Left ventricle myocardium superior (tissue), 1 donor: ENCODE measurements at regions not wholly inside any gene's neighbourhood (a gene's known extent, or its start where the extent isn't known, plus 50 kb on each side); places are given as distances from the start of the nearest gene placed in this dataset.

Experiments
- ATAC-seq: fragments of 200-7000 bp; cut with Tn5 transposase; one replicate; pipeline ENCODE4 v1.9.1; 2020; ENCODE audit warnings: mild to moderate bottlenecking, moderate library complexity
- DNase-seq: peaks from one replicate; pipeline ENCODE4 v3.0.0-alpha.2; 2020
- intact Hi-C: fragments of 100-400 bp; cut with micrococcal nuclease; formaldehyde crosslinking; loops from one replicate; pipeline ENCODE4 v1.11.0; 2022
- donor health status: DM: no; HTN: yes; CAD: no; lungs with severe emphysema.

DNA sequence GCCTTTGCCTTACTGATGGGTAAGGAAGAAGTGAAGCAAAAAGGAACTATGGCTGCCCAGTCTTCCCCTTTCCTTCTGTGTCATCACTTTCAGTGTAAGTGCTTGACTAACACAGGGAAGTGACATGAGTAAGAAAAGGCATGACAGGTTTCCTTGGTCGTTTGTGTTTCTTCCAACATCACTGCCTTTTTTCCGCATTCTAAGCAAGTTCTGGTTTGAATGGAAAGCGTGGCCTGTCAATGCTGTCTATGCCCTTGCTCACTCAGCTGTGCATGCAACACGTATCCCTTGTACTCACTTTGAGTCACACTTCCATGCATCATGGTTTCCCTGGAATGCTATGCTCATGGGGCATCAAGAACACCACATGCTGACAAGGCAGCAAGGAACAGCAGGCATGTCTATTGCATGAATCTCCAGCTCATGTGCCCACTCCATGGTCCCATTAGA lies 111.8 kb downstream of the OAT start:
- intact Hi-C loops, result no loop called here
- ATAC-seq, result peak; percentile 65
- DNase-seq, result no peak

DNA sequence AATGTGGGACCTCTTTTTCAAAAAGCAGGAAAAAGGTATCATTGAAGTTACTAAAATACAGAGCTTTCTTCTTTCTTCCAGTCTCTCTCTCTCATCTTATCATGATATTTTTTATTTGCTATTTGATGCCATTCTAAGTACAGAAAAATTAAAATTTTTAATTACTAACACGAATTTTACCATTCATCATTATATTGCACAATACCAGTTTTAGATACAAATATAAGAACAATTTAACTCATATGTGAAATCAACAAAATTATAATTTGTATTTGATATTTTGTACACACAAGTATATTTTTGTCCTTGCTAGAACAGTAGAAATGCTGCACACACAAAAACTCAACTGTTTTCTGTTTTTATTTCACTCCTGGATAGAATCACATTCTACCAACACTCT lies 112.2 kb downstream of the OAT start:
- DNase-seq, result no peak
- intact Hi-C loops, result no loop called here
- ATAC-seq, result no peak

DNA sequence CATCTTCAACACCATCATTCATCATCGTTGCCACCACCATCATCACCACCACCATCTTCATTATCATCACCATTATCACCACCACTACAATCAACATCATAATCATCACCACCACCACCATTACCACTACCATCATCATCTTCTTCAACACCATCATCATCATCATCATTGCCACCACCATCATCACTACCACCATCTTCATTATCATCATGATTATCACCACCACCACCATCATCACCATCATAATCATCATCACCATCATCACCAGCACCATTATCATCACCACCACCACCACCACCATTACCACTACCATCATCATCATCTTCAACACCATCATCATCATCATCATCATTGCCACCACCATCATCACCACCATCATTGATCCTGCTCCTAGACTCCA lies 112.7 kb downstream of the OAT start:
- intact Hi-C loops, result no loop called here
- no peak for ATAC-seq
- DNase-seq, result no peak

DNA sequence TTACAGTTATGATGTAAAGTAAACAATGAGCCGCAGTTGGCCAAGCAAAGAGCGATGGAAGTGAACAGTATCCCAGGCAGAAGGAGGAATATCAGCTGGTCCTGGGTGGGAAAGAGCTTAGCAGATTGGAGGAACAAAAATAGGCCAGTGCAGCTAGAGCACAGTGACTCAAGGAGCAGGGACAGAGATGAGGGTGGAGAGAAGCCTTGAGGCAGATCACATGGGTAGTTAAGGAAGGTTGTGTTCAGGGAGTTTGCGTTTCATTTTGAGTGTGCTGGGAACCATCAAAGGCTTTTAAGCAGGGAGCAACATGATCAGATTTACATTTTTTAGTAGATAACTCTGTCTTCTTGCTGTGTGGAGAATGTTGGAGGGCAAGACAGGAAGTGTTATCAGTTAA lies 113.6 kb downstream of the OAT start:
- no peak for DNase-seq
- intact Hi-C loops, result no loop called here
- no peak for ATAC-seq

DNA sequence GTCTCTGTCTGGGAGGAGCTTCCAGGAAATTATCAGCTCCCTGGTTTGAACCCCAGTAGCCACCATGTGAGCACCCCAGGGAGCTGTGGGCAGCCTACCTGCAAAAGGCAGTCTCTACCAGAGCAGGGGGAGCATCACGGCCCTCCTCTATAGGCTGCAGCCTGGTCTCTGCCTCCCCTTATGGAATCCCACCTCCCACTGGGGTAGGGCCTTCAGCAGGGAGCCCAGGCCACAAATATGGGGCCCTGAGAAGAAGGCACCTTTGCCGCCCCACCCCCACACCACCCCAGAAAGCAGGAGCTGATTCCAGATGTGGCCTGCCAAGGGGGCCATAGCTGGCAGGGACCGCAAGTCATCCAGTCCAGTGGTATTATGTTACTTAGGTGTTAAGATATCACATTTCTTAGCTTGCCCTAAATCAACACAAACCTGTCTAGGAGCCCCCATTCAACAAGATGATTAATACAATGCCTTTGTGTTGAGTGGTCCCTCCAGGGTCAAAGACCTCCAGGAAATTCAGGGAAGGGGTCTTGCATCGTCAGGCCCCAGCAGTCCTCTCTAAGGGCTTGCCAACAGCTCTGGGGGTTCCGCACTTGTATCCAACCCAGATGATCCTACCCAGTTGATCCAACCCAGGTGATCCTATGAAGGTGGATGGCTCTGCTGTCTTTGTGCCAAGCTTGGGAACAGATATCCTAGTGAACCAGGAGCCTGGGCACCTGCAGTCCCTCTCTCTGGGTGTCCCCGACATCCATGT lies 114.9 kb downstream of the OAT start:
- DNase-seq, result no peak
- ATAC-seq, result no peak
- intact Hi-C loops, result no loop called here

DNA sequence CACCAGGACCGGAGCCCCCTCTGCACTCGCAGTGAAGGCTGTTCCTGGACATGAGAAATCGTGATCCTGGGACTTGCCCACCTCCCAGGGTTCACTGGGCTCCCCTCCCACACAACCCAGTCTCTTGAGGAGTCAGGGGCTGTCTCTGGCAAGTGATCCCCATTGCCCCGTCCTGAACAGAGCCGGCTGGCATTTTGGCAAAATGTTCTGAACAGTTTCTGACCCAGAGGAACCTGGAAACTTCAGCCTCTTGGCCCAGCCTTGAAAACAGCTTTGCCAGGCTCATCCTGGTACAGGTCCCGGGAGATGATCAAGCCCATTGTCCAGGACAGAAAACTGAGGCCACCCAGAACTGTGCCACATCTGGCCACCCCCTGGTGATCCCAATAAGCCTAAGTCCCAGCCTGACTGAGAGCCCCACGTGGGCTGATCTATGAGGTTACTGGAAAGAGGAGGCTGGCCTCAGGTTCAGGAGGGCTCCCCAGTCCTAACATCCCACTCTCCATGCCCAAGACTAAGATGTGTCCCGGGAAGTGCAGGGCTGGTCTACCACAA lies 115.7 kb downstream of the OAT start:
- ATAC-seq (no peak), DNase-seq (no peak)
- intact Hi-C loops, result no loop called here

DNA sequence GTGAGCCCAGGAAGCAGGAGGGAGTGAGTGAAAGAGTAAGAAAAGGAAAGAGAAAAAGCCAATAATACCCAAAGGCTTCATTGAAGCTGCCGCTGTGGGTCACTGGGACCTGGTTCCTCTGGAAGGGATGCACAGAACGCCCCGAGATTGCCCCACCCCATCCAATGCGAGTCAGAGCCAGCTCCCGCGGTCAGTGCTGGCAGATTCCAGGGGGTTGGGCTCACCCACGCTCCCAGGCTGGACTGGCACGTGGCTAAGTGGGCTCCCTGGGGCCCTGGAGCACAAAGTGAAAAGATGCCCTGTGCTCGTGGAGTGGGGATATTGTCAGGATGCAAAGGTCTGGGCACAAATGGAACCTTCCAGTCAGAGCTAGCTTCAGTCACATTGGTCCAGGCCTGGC lies 117.0 kb downstream of the OAT start:
- ATAC-seq (no peak), DNase-seq (no peak)
- intact Hi-C loops, result no loop called here

DNA sequence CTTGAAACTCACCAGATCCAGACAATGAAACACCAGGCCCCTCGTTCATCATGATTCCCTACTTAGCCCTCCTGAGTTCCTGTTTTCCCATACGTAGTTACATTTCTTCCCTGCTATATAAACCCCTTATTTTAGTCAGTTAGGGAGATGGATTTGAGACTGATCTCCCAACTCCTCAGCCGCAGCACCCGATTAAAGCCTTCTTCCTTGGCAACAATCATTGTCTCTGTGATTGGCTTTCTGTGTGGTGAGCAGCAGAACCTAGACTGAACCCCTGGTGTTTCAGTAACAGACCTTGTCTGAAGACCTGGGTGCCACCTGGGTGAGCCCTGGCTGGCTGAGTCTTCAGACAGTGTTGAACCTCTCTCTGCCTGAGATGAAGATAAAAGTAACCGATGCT lies 118.0 kb downstream of the OAT start:
- no peak for ATAC-seq
- intact Hi-C loops, result no loop called here
- no peak for DNase-seq

DNA sequence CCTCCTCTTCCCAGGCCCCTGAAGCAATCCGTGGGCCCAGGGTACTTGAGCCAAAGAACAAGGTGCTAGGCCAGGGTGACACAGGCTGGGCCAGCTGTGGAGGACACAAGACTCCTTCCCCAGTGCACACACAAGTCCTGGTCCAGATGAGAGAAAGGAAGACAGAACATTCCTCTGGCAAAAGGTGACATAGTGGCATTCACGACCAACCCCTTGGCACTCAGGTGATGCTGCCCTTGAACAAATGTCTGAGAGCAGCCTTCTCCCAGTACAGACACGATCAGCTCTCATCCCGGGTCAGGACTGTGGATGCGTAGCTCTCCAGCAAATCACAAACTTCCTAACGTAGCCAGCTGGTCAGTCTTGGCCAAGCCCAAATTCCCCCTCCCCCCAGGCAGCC lies 118.5 kb downstream of the OAT start:
- intact Hi-C loops, result no loop called here
- DNase-seq, result no peak
- no peak for ATAC-seq

DNA sequence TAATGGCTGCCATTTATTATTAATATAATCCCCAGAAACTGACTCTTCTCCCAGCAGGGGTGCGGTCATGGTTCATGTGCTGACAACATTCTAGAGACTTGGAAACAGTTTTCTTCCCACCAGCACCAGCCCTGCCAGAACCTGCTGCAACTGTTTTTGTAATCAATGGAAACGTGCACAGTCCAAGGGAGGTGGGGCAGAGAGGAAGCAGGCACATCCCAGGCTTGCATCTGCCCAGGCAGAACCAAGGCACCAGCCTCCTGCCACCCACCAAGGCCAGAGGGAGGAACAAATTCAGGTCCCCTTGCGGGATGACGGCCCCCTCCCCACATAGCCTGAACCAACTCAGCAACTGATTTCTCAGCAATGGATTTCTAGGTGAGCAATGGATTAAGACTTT lies 119.0 kb downstream of the OAT start:
- intact Hi-C loops, result no loop called here
- ATAC-seq, result no peak
- DNase-seq, result no peak

DNA sequence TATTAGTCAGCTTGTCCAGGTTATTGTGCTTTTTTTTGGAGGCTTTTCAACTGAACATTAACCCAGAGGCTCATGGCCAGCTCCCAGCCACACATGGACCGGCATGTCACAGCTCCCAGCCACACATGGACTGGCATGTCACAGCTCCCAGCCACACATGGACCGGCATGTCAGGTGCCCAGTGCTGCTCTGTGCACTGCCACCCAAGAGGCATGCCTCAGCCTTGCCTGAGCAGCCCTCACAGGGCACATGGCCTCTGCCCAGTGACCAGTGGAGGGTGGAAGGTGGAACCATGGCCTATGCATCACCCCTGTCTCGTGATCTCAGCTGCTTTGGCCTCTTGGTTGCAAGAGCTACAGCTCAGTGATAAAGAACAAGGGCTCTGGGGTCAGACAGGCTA lies 119.8 kb downstream of the OAT start:
- ATAC-seq (no peak), DNase-seq (no peak)
- intact Hi-C loops, result no loop called here

DNA sequence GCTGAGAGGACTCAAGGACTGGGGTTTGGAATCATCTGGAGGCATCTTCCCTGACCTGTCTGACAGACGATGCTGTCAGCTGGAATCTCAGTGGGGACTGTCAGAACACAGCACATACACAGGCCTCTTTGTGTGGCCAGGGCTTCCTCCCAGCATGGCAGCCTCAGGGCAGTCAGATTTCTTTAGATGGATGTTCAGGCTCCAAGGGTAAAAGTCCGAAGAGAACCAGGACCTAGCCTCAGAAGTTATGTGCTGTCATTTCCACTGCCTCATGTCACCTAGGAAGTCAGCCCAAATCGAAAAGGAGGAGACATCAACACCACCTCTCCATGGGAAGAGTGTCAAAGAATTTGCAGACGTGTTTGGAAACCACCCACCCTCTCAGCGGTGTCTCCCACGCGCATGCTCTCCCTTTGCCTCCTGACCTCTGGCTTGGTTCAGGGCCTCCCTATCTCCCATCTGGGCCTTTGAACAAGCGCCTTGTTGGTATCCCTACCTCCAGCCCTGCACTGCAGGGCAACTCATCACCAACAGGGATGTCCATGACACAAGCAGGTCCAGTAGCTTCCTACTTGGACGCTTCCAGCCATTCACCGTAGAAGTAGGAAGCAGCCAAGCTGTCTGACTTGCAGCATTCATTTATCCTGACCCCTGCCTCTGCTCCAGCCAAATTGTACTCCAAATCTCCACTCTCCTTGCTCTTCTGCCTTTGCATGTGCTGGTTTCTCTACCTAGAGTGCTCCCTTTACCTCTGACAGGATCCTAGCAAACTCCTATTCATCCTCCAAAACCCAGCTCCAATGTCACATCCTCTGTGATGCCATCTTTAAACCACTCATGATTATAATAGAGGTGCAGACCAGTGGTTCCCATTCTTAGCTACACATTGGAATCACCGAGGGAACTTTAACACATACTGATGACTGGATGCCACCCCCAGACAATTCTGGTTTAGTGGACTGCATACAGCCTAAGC lies 121.6 kb downstream of the OAT start:
- ATAC-seq (no peak), DNase-seq (no peak)
- intact Hi-C loops, result no loop called here

DNA sequence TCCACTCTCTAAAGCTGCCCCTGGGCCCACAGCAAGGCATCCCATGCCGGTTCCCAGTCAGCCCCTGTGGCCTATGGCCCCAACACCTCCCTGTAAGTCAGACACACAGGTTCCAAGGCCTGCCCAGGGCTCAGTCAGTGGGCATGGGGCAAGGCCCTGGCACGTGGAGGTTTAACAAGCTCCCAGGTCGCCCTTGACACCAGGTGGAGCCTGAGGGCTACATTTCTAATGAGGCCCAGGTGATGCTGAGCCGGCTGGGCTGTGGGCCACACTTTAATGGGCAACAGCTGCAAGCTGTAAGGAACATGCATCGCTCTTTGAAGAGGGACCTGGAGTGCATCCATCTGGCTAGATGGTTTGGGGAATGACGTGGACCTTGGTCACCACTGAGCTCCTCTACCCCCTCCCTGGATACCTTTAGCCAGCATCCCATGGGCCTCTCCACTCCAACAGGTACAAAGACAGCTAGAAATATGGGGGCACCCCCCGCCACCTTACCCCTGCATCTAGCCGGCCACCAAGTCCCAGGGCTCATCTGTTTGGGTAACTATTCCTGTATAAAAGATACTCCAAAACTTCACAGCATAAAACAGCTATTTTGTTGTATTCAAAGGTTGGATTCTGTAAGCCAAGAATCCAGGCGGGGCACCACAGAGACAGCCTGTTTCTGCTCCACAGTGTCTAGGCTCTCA lies 122.5 kb downstream of the OAT start:
- no peak for DNase-seq
- no peak for ATAC-seq
- intact Hi-C loops, result no loop called here

DNA sequence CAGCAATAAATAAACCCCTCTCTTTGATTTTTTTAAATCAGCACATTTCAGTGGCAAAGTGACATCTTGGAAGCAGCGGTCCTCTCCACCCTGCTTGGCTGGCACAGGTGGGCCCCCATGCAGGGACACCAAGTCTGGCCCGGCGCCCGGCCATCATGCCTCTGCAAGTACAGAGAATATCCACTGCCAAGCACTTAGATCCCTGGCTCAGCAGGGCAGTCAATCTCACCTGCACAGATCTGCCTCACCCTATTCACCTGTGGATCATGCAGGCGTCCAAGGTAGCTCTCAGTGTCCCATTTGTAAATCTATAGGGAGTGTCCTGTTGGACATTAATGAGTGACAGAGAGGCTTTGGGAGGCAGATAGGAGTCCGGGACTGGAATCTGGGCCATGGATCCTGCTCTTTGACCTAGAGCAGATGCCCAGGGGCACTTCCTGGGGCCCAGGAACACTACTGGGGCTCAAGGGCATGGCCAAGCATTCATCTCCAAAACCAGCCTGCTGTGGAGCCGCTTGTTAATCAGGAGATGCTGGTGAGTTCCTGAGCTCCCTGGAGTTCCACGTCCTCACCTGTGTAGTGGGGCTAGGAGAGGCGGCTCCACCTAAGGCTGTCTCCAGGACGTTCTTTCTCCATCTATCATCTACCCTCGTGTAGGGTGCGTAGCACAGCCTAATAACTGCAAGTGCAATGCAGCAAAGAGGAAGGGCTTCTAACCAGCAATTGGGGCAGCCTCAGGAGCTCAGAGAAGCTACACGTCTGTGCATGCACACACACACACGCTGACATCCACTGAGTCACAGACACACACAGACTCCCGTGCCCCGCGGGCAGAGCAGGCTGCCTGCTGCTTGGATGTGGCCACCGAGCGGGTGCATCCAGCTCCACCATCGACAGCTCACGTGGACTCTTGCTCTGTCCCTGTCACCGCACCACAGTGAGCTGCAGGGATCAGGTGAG lies 123.6 kb downstream of the OAT start:
- DNase-seq (no peak), ATAC-seq (no peak)
- intact Hi-C loops, result no loop called here

DNA sequence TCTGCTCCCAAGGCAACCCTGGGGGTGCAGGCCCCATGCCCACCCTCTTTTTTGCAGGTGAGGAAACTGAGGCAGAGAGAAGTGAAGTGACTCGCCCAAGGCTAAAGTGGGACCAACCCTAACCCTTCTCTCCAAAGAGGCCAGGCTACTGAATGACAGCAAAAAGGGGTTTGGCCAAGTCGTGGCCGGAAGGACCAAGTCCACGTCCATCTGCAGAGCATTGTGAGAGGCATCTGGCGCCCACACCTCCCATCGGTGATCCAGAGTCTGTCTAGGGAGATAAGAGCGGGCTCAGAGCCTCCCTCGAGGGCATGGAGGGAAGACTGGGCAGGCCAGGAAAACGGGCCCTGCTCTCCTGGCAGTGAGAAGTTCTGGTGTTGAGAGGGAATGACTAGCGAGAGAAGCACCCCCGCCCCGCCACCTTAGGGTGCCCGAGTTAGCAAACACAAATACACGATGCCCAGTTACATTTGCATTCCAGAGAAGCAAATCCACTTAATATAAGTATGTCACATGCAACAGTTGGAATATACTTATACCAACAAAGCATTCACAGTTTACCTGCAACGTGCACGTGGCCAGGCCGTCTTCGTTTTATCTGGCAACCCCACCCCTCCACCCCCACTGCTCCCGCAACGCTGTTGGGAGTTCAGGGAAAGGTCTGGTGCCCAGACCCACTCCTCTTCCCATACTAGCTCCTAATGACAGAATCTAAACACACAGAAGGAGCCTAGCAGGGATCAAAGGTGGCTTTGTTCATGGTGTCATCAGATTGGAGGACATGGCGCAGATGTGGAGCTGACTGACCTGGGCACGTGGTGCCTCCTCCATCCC lies 124.9 kb downstream of the OAT start:
- ATAC-seq, result no peak
- intact Hi-C loops, result no loop called here
- no peak for DNase-seq

DNA sequence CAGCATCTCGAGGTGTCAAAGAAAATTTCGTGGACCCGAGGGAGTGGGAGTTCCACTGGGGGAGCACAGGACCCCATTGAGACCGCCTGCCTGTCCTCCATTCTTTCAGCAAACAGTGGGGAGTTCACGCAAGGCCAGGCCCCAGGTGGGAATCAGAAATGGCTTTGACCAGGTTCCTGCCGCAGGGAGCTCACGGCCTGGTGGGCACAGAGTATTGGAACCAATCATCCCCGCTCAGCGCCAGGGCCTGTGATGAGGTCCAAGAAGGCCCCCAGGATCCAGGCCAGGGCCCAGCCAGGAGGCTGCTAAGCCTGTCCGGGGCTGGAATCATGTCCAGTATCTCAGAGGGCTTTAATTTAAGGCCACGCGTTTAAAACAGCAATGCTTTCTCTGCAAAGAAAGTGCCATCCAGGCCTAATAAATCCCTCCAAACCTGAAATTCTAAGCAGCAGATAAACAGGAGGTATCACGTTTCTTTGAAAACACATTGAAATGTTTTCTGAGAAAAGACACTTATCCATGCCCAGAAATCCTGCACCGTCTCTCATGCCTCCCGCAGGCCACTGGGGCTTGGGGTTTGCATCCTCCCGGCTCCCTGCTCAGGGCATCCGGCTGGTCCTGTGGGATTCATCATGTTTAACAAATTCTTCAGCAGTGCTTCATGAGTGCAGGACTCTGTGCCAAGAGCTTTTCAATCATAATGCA lies 125.7 kb downstream of the OAT start:
- intact Hi-C loops, result no loop called here
- ATAC-seq, result no peak
- DNase-seq, result no peak

DNA sequence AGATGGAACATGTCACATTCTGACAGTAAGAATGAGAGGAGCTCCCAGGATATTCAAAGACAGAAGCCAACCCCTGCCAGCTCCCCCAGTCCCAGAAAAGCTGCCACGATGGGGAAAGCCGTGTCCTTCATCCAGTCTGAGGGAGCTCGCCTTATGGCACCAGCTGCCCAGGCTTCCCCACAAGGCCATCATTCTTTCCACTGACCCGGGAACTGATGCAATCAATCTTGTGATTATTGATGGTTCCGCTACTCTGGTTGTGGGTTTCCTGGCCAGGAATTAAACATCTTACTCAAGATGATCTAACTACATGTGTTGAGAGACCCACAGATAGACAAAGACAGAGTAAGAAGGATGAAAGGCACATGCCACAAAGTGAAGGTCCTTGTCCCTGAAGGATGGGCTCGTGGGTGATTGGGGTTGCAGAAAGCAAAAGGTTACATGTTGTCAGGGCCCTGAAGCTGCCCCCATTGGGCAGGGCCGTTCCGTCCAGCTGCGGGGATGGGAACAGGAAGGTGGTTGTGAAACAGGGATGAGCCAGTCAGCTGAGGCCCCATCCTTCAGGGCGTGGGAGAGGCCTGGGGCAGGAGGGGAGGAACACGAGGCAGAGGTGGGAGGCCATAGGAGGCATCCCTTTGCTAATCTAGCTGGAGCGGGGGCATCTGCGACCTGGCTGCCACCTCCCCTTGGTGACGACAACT lies 127.6 kb downstream of the OAT start:
- peak; percentile 59 for DNase-seq
- intact Hi-C loops, result no loop called here
- ATAC-seq, result peak; percentile 81
